ENCODE measurements at regions not wholly inside any gene's neighbourhood (a gene's known extent, or its start where the extent isn't known, plus 50 kb on each side); places are given as distances from the start of the nearest gene placed in this dataset.

DNA sequence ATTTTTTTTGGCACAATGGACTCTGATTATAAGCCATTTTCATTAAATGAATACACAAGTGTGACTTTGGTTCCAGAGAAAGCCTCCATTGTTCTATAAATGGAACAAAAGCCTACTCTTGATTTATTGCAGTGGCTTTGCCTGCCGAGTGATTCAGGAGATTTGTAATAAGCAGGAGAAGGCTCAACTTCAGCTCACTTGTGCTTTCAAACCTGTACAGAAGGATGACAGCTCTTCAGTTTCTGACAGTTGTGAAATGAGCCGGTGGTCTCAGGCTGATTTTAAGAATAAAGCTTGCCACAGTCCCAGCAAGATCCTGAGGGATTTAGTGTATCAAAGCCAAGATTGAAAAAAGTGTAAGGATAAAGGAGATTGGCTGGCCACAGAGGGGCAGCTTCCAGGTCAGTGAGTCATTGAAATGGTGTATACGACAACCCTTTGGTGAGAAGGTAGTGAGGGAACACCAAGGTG is 438.8 kb upstream of the TGFBR2 start:
- no peak for DNase-seq (ENCODE audit: low spot score)

DNA sequence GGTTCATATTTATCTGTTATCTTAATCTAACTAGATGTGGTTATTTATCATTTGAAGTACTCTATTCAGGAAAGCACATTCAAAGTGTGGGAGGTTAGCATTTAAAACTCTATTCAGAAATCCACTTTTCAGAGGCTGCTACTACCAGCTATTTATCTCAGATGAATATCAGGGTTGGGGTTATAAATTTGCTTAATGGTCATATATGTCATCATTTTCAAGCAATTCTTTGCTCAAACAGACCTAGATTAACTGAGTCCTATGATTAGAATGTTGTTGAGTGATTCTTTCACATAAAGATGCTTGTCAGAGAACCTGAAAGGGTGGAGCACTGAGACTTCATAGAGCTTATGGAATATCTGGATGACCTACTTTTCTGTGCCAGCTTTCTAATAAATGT is 436.9 kb upstream of the TGFBR2 start:
- DNase-seq (ENCODE audit: low spot score) = no peak

DNA sequence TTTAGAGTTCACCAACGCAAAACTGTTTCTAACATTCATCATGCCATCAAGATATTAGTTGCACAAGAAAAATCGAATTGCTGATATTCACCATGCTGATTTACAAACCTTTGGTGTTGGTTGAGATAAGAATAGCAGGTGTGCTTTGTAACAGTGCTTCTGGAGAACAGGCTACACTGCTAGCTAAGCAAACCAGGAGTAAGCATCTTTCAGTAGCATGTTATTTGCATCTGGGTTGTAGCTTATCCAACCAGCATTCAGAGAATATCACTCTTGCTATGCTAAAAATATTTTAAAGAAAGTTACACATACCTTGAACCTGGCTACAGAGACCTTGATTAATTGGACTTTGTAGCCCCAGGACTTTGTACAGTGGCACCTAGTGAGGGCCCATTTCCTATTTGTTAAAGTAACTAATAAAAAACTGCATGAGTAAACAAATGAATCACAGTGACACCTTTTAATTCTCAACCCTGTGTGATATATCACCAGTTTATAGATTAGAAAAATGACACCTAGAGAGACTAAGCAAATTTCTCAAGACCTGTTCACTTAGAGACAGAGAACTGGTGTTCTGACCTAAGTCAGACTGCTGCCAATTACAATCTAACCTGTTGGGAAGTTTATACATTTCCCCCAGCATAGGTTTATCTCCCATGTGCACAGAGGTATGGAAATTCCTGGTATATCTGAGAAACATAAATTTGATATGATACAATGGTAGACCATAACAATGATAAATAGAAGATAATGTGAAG is 435.5 kb upstream of the TGFBR2 start:
- DNase-seq (ENCODE audit: low spot score) = no peak

DNA sequence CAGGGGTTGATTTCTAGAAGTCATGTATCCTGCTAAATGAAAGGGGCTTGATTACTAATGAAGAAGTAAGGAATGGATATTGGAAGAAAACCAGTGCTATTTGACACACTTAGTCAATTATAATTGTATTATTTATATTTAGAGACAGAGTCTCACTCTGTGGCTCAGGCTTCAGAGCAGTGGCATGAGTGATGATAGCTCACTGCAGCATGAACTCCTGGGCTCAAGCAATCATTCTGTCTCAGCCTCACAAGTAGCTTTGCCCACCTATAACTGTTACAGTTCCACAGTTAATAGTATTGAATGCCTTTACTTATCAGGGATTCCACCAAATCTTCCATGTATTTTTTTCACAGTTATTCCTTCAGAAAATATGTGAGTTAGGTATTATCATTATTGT is 432.0 kb upstream of the TGFBR2 start:
- DNase-seq (ENCODE audit: low spot score) = no peak

DNA sequence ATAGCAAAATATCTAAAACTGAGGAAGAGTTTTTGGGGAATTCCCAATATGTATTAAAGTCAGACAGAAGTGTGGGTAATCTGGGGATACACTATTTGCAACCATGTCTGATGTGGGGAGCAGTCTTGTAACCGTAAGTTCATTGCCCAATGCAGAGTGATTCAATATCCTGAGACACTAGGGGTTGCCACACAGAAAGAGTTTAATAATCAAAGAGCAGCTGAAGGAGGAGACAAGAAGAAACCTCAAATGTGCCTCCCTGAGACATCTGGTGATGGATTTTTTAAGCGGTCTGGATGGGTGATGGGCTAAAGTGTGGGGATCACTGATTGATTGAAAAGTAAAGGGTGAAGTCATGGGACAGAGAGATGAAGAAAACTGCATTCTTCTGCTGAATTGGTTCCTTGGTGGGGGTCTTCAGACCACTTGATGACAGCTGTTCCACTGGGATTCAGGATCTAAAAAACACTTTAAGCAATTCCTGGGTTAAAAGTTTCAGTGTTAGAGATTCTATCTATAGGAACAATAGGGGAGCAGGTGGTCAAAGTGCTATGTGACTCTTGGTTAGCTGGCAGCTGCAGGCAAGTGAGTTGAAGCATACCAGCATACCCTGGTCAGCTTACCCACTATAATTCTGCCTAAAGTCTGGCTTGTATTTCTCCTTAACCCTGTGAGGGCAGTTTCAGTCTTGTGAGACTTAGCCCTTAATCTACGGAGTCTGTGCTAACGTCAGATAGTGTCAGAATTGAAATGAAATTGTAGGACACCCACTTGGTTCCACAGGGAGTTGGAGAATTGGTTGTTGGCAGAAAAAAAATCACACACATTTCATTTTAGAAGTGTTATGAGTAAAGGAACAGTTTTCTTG is 425.9 kb upstream of the TGFBR2 start:
- DNase-seq (ENCODE audit: low spot score) = no peak

DNA sequence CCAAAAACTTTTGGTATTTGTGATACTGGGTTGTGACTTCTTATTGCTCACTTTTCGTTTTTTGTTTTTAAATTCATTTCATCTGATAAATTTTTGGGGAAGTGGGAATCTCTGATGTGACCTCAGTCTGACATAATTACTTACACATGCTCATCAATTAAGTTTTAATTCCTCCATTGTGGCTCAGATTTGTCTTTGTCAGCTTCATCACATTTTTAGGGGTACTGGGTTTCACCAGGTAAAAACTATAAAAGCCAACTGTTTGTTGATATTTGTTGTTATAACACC is 425.3 kb upstream of the TGFBR2 start:
- DNase-seq (ENCODE audit: low spot score) = no peak

DNA sequence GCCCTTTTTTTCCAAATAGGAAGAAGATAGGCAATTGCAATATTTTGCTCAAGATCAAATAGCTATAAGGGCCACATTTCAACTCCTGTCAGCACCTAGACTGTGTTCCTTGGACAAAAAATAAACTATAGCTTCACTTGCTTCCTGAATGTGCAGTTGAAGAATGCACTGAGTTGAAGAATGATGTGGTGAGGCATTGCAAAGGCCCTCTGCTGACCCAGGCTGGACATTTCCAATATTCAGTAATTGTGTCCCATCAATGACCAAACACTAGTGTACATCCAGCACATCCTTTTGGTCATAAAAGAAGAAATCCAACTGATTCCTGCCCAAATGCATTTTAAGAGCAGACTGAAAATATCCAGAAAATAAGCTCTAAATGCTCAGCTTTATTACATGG is 424.8 kb upstream of the TGFBR2 start:
- no peak for DNase-seq (ENCODE audit: low spot score)

DNA sequence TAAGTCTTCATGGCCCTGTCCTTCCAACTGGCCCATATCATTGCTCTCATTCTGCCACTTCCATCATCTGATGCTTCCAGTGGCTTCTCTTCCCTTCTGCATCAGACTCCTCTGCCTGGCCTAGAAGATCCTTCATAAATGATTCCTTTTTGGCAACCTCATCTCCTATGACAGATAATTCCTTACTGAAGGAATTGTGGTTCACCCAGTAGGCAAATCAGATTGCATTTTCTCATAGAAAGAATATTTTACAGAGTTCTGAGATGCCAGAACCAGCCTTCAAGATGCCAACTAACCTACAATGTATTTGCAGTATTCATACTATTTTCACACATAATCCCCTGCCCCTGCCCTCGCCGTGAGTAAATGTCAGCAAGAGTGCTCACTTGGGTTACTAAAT is 423.0 kb upstream of the TGFBR2 start:
- DNase-seq (ENCODE audit: low spot score) = no peak

DNA sequence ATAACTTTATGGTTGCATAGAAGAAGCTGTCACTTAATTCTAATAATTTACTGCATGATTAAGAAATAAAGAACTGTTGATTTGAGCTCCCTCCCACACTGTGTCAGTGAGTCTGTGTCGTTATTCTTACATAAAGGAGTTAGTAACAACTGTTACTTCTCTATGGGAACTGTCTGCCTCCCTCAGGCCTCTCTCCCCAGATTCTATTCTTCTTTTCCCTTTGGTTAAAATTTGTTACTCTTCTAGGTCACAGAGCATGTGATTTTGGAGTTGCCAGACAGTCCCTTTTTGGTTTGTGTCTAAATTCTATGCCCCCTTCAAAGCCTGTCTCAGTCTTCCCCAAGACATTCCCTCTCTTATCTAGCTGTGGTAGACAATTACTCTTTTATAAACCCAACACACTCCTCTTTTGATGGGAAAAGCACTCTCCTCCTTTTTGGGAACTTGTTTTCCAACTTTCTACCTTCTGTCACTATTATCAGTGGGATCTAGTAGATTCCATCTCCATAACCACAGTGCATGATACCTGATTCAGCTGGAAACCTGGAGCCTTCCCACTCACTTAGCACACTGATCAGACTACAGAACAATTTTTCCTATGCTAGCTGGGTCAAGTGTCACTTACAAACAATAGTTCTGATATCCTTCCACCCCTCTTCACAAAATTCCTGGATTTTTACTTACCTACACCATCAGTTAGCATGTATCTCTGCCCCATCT is 422.1 kb upstream of the TGFBR2 start:
- DNase-seq (ENCODE audit: low spot score) = no peak

DNA sequence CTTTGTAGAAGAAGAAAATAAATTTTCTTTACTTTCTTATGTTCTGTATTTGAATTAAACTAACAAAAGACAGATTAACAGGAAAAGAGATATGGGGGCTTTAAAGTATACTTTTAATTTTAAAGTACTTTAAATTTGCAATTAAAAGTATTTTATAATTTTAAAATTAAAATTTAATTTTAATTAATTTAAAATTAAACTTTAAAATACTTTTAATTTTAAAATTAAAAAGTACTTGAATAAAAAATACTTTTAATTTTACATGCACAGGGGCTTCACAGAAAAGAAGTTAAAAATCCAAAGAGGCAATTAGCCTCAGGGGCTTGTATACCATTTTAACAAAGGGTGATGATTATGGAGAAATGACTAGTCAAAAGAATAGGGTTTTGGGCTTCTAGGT is 420.5 kb upstream of the TGFBR2 start:
- no peak for DNase-seq (ENCODE audit: low spot score)

DNA sequence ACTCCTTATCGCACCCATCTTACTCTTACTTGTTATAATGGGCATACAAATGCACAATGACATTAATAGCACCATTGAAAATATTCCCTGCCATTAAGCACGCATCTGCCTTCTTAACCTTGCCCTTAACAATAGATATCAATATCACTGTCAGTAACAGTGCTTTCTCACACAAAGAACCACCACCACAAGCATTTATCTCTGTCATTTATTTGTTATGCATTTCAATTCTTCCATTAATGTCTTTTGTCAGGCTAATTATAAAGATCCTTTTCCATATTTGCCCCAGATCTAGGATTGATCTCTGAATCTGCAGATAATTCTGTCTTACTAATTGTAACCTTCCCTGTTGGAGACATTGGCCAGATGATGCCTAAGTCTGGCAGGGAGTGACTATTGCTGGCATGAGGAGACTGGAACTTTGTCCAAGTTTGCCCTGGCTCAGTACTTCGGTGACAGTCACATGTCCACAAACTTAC is 419.6 kb upstream of the TGFBR2 start:
- DNase-seq (ENCODE audit: low spot score) = no peak

DNA sequence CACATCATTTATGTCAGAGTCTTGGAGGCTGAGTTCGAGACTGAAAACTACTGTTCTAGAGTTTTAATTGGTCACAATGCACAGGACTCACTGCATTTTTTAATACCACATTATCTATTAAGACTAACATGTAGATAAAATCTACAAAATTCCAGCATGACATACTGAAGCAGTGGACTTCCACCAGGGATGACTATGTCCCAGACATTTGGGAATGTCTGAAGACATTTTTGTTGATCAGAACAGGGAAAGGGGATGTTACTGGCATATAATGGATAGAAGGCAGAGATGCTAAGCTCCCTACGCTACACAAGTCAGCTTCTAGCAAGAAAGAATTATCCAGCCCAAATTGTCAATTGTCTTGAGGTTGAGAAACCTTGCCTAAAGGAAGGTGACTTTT is 419.0 kb upstream of the TGFBR2 start:
- DNase-seq (ENCODE audit: low spot score) = no peak

DNA sequence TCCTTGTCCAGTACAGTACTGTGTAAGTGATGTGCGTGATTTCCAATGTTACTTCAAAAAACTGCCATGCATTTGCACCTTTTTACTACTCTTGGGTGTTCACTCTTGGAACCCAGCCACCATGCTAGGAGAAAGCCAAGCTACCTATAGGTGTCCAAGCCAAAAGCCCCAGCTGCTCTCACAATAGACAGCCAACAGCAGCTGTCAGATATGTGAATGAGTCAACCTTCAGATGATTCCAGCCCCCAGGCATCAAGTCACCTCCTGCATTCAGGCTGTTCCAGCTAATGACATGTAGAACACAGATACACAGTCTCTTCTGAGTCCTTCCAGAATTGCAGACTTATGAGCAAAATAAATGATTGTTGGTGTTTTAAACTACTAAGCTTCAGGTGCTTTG is 417.7 kb upstream of the TGFBR2 start:
- no peak for DNase-seq (ENCODE audit: low spot score)

DNA sequence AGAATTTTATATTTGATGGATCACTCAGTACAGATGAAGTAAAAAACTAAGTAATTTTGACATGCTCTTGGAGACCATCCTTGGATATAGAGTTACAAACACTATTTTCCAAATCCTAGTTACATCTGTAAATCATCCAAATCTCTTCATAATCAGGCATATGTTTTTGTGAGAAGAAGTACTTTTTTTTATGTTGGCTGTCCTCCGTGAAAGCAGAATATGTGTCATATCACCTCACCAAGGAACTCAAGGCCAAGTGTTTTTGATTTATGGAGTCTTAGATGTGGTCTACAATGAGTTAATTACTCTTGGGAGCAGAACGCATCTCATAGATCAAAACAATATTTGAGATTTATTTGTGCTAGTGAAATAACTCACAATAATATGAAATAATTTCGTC is 416.5 kb upstream of the TGFBR2 start:
- no peak for DNase-seq (ENCODE audit: low spot score)

DNA sequence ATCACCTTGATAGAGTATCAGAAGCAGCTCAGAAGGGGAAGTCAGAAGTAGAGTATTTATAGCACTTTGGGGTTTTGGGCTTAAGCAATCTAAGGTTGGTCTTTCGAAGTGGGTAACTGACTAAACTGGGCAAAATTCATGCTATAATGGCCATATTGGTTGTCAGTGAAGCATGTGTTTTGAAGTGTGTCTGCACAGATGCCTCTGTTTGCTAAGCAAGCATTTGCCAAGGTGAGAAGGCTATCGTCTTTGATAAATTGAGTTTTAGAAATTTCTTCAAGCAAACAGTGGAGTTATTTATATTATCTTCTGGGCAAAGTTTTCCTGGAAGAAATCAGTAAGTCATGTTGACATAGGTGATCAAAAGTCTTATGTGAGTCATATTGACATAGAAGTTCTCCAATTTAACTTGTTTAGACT is 412.8 kb upstream of the TGFBR2 start:
- DNase-seq (ENCODE audit: low spot score) = no peak

DNA sequence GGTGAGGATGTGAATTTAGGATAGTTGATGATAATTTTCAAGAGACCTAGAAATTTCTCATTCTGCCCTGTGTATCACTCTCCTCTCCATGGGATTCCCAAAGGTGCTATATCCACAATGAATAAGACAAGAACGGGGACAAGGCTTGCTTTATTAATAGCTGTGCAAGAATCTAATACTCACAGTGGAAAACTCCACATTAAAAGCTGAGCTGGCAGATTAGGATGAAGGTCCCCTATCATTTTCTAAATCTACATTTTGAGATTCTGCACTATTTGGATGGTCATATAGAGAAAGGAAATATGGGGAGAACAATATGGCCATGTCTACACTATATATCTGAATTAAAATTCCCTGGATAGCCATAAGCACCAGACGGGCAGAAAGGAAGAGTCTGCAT is 411.0 kb upstream of the TGFBR2 start:
- no peak for DNase-seq (ENCODE audit: low spot score)

DNA sequence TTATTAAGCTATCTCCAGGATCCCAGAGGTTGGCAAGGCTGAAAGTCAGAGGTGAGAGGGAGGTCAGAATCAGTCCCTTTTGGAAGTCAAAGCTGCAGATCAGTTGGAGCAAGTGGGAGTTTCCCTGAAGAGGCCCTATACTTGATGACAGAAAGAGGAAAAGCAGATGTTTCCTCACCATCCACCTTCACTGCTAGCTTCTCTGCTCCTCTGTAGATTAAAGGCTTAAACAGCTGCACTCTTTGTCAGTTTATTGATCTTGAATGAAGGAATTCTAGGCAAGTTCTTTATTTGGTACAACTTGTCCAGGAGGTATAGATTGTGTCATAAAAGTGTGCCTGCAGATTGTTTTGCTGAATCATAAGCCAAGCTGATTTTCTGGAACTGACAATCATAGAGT is 408.2 kb upstream of the TGFBR2 start:
- DNase-seq (ENCODE audit: low spot score) = no peak

DNA sequence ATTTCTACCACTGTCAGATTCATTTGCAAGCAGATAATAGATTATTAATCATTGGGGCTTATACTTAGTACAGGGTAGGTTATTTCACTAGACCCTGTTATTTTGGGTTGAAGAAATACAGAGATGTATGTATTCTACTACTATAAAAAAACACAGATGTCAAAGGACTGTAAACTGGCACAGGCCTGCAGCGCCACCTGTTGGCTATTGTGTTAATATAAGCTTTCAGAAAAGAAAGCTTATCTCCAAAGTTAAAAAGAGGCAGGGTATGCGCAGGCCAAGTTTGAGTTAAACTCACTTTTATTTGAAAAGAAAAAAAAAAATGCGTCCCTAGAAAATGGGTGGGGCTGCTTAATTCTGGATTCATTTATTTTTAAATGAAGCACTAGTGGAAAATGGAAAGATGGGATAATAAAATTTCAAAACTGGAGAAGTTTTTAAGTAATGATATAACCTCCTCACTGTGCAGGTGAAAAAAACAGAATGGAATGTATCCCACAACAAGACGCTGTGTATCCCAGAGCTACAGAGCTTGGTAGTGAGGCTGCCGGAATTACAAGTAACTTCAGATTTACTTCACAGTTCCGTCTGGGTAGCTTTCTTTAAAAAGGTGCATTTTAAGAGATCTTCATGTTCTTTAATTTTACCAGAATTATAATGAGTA is 407.2 kb upstream of the TGFBR2 start:
- DNase-seq (ENCODE audit: low spot score) = peak; percentile 43

DNA sequence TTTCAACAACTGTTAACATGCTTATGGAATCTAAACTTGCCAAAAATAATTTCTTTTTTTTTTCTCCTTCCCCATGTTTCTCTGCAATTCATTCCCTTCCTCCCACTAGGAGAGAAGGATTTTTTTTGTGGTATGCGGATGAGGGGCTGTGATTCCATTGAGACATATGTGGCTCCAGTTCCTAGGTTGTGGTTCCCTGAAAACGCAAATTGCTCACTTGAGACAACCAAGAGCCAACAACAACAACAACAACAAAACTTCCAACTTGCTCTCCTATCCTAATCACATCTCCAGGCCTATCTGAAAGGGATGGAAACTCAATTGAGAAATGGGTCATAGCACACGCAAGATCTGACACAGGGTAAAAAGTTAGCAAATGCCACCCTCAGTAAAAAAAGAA is 406.5 kb upstream of the TGFBR2 start:
- DNase-seq (ENCODE audit: low spot score) = no peak

DNA sequence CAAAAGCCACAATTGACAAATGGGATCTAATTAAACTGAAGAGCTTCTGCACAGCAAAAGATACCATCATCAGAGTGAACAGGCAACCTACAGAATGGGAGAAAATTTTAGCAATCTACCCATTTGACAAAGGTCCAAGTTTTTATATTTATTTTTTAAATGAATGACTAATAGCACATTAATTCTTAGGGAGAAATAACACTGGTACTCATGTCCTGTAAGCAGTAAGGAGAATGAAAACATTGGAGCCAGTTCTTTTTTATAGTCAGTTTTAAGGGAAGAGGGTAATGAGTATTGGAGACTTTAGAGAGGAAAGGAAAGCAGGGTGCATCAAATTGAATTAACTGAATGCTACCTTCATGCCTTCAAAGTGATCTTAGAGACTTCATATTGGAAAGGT is 404.7 kb upstream of the TGFBR2 start:
- DNase-seq (ENCODE audit: low spot score) = no peak

DNA sequence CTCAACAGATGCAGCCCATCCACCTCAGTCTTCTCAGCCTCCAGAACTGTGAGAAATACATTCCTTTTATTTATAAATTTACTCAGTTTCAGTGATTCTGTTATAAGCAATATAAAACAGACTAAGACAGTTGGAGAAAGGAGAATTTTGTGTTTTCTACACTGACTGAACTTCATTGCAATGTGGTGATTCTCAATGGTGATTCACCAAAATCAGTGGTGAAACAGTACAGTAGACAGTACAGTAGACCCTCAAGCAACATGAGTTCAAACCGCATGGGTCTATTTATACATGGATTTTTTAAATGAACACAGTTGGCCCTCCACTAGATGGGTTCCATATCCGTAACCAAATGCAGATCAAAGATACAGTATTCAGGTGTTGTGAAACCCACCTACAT is 403.1 kb upstream of the TGFBR2 start:
- DNase-seq (ENCODE audit: low spot score) = no peak

DNA sequence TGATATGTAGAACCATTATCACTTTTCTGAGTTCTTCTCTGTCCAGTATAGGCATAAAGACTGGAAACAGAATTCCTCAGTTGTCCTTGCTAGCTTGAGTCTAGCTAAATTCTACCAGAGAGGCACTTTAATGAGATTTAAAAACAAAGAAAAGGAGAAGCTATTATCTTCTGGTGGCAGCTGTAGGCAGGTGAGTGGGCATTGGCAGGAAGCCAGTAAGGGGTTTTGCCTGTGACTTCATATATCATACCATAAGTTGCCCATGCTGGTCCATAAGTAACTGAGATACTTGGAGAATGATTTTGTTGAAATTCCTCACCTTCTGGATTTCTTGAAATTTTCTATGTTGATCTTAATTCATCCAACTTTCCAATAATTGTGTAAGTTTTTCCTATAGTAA is 402.3 kb upstream of the TGFBR2 start:
- DNase-seq (ENCODE audit: low spot score) = no peak
